Adipocyte (in vitro differentiated cells): ENCODE measurements at regions not wholly inside any gene's neighbourhood (a gene's known extent, or its start where the extent isn't known, plus 50 kb on each side); places are given as distances from the start of the nearest gene placed in this dataset.
"Not testable (repeated sequence)": the region's sequence is repeated elsewhere in the genome, so short reads cannot be mapped to it uniquely, and the experiment has no call there.

ENCODE experiments used
- DNase-seq: peaks from one replicate; pipeline ENCODE4 v3.0.0-alpha.2; 2015; ENCODE audit warnings: low read depth
- H3K27me3 ChIP-seq: replicated peaks from 2 replicates; pipeline ENCODE4 v1.7.0; 2013; ENCODE audit warnings: mild to moderate bottlenecking, low read length, moderate library complexity; ENCODE audit not compliant: control insufficient read depth, insufficient read depth
- H3K36me3 ChIP-seq: 2 replicates; pipeline ENCODE4 v1.7.0; 2013; ENCODE audit warnings: low read length, mild to moderate bottlenecking, moderate library complexity; ENCODE audit not compliant: control insufficient read depth, insufficient read depth, severe bottlenecking
- H3K4me1 ChIP-seq: 2 replicates; pipeline ENCODE4 v1.7.0; 2013; ENCODE audit warnings: mild to moderate bottlenecking, low read length, moderate library complexity; ENCODE audit not compliant: control insufficient read depth, insufficient read depth
- H3K4me3 ChIP-seq: 2 replicates; pipeline ENCODE4 v1.7.0; 2013; ENCODE audit warnings: mild to moderate bottlenecking, low read length, moderate library complexity
- H3K9ac ChIP-seq: 2 replicates; pipeline ENCODE4 v1.7.0; 2013; ENCODE audit warnings: mild to moderate bottlenecking, low read length, moderate library complexity
- H3K9me3 ChIP-seq: 2 replicates; pipeline ENCODE4 v1.7.0; 2013; ENCODE audit warnings: mild to moderate bottlenecking, low read length, moderate library complexity; ENCODE audit not compliant: control insufficient read depth

- H3K27me3 ChIP-seq = peaks cover 23% of the 10 kb centered on the region
- no peak overlapping the region for H3K9ac ChIP-seq
- H3K36me3 ChIP-seq = no peaks in the 10 kb centered on the region
- no peak for DNase-seq
- H3K4me3 ChIP-seq = no peak overlapping the region
- peaks cover 3% of the 10 kb centered on the region for H3K4me1 ChIP-seq
- H3K9me3 ChIP-seq = peaks cover 21% of the 10 kb centered on the region
Measured at GRCh38 chr3:194046995-194047645, 88.8 kb upstream of the HES1 start.

- no peak overlapping the region for H3K4me3 ChIP-seq
- peaks cover 21% of the 10 kb centered on the region for H3K9me3 ChIP-seq
- H3K27me3 ChIP-seq = peaks cover 24% of the 10 kb centered on the region
- peaks cover 3% of the 10 kb centered on the region for H3K4me1 ChIP-seq
- no peaks in the 10 kb centered on the region for H3K36me3 ChIP-seq
- no peak for DNase-seq
- H3K9ac ChIP-seq = no peak overlapping the region
Measured at GRCh38 chr3:194049394-194049793, 86.6 kb upstream of the HES1 start.

GRCh38 chr3:194050782-194051320 lies 85.1 kb upstream of the HES1 start:
- H3K4me1 ChIP-seq = peaks cover 3% of the 10 kb centered on the region
- H3K27me3 ChIP-seq = peaks cover 19% of the 10 kb centered on the region
- H3K9me3 ChIP-seq = peaks cover 21% of the 10 kb centered on the region
- no peaks in the 10 kb centered on the region for H3K36me3 ChIP-seq
- DNase-seq = no peak
- no peak overlapping the region for H3K4me3 ChIP-seq
- no peak overlapping the region for H3K9ac ChIP-seq

GRCh38 chr3:194051366-194052149 lies 84.4 kb upstream of the HES1 start:
- Histone ChIP-seq H3K9ac (no peak overlapping the region), H3K4me1 (peaks cover 3% of the 10 kb centered on the region), H3K9me3 (peaks cover 21% of the 10 kb centered on the region), H3K4me3 (no peak overlapping the region), H3K36me3 (no peaks in the 10 kb centered on the region), H3K27me3 (peaks cover 12% of the 10 kb centered on the region)
- no peak for DNase-seq

GRCh38 chr3:194053136-194053535 lies 82.8 kb upstream of the HES1 start:
- Histone ChIP-seq H3K9me3 (peaks cover 21% of the 10 kb centered on the region), H3K27me3 (peaks cover 12% of the 10 kb centered on the region), H3K4me1 (no peaks in the 10 kb centered on the region), H3K9ac (no peak overlapping the region), H3K4me3 (no peak overlapping the region), H3K36me3 (no peaks in the 10 kb centered on the region)
- no peak for DNase-seq

GRCh38 chr3:194054016-194054415 lies 81.9 kb upstream of the HES1 start:
- DNase-seq = no peak
- no peaks in the 10 kb centered on the region for H3K36me3 ChIP-seq

GRCh38 chr3:194054540-194054939 lies 81.4 kb upstream of the HES1 start:
- Histone ChIP-seq H3K9me3 (peaks cover 21% of the 10 kb centered on the region), H3K4me3 (no peak overlapping the region), H3K4me1 (no peaks in the 10 kb centered on the region), H3K27me3 (peaks cover 10% of the 10 kb centered on the region), H3K9ac (no peak overlapping the region), H3K36me3 (no peaks in the 10 kb centered on the region)
- DNase-seq = no peak

More at GRCh38 chr3:194054016-194054415, 81.9 kb upstream of the HES1 start:
- no peak overlapping the region for H3K9ac ChIP-seq
- H3K27me3 ChIP-seq = peaks cover 12% of the 10 kb centered on the region
- no peaks in the 10 kb centered on the region for H3K4me1 ChIP-seq
- H3K9me3 ChIP-seq = peaks cover 21% of the 10 kb centered on the region
- H3K4me3 ChIP-seq = no peak overlapping the region

- Histone ChIP-seq H3K9me3 (peaks cover 20% of the 10 kb centered on the region), H3K4me1 (no peaks in the 10 kb centered on the region), H3K4me3 (no peak overlapping the region), H3K36me3 (no peaks in the 10 kb centered on the region), H3K27me3 (peaks cover 7% of the 10 kb centered on the region), H3K9ac (no peak overlapping the region)
- DNase-seq = no peak
Measured at GRCh38 chr3:194054961-194055360, 81.0 kb upstream of the HES1 start.

GRCh38 chr3:194056323-194056722 lies 79.6 kb upstream of the HES1 start:
- not testable (repeated sequence) for H3K36me3 ChIP-seq, H3K4me3 ChIP-seq, H3K9me3 ChIP-seq, H3K9ac ChIP-seq, H3K4me1 ChIP-seq, DNase-seq, H3K27me3 ChIP-seq

- Histone ChIP-seq H3K9ac (no peak overlapping the region), H3K4me3 (no peak overlapping the region), H3K27me3 (peaks cover 7% of the 10 kb centered on the region), H3K36me3 (no peaks in the 10 kb centered on the region), H3K9me3 (peaks cover 1% of the 10 kb centered on the region), H3K4me1 (no peaks in the 10 kb centered on the region)
- DNase-seq = no peak
Measured at GRCh38 chr3:194056731-194057415, 79.1 kb upstream of the HES1 start.

- Histone ChIP-seq H3K27me3 (peaks cover 7% of the 10 kb centered on the region), H3K9me3 (no peaks in the 10 kb centered on the region), H3K36me3 (no peaks in the 10 kb centered on the region), H3K9ac (no peak overlapping the region), H3K4me3 (no peak overlapping the region), H3K4me1 (no peaks in the 10 kb centered on the region)
- no peak for DNase-seq
Measured at GRCh38 chr3:194057570-194058188, 78.3 kb upstream of the HES1 start.
